ENCODE measurements at regions not wholly inside any gene's neighbourhood (a gene's known extent, or its start where the extent isn't known, plus 50 kb on each side); places are given as distances from the start of the nearest gene placed in this dataset.

GRCh38 chr15:29538044-29538443, 268.4 kb upstream of the NSMCE3 start:
- H3K27me3 ChIP-seq: no peaks in the 10 kb centered on the region
- no peaks in the 10 kb centered on the region for H3K9me3 ChIP-seq
- H3K36me3 ChIP-seq: no peaks in the 10 kb centered on the region
- no peaks in the 10 kb centered on the region for H3K4me1 ChIP-seq
- H3K27ac ChIP-seq: no peak overlapping the region
- no peak for DNase-seq
- in situ Hi-C loops (cut with MboI; ENCODE audit: low sequenced_read_pairs in 4 of 4) (no loop called here), intact Hi-C loops (cut with DNase I; ENCODE audit: low total_unique reads) (no loop called here)
- ATAC-seq: no peak
- TF ChIP-seq POLR2A (IDR thresholded peaks at IDR 0.05) (no peak), CTCF (IDR thresholded peaks at IDR 0.05 in 4 of 5, conservative IDR thresholded peaks at IDR 0.05 in 1 of 5) (no peak)
- H3K4me3 ChIP-seq: no peak overlapping the region

GRCh38 chr15:29535952-29536351, 266.3 kb upstream of the NSMCE3 start:
- TF ChIP-seq CTCF (IDR thresholded peaks at IDR 0.05 in 4 of 5, conservative IDR thresholded peaks at IDR 0.05 in 1 of 5) (no peak), POLR2A (IDR thresholded peaks at IDR 0.05) (no peak)
- intact Hi-C loops (cut with DNase I; ENCODE audit: low total_unique reads): no loop called here
- H3K4me1 ChIP-seq: no peaks in the 10 kb centered on the region
- DNase-seq: no peak
- H3K4me3 ChIP-seq: no peak overlapping the region
- in situ Hi-C loops (cut with MboI; ENCODE audit: low sequenced_read_pairs in 4 of 4): no loop called here
- H3K36me3 ChIP-seq: no peaks in the 10 kb centered on the region
- no peaks in the 10 kb centered on the region for H3K9me3 ChIP-seq
- H3K27ac ChIP-seq: no peak overlapping the region
- no peaks in the 10 kb centered on the region for H3K27me3 ChIP-seq
- ATAC-seq: no peak

- DNase-seq: no peak
- in situ Hi-C loops (cut with MboI; ENCODE audit: low sequenced_read_pairs in 4 of 4) (no loop called here), intact Hi-C loops (cut with DNase I; ENCODE audit: low total_unique reads) (no loop called here)
- no peak overlapping the region for H3K27ac ChIP-seq
- no peaks in the 10 kb centered on the region for H3K4me1 ChIP-seq
- H3K9me3 ChIP-seq: no peaks in the 10 kb centered on the region
- ATAC-seq: no peak
- no peaks in the 10 kb centered on the region for H3K27me3 ChIP-seq
- H3K4me3 ChIP-seq: no peak overlapping the region
- TF ChIP-seq CTCF (IDR thresholded peaks at IDR 0.05 in 4 of 5, conservative IDR thresholded peaks at IDR 0.05 in 1 of 5) (no peak), POLR2A (IDR thresholded peaks at IDR 0.05) (no peak)
- H3K36me3 ChIP-seq: no peaks in the 10 kb centered on the region
Measured at GRCh38 chr15:29534378-29534777, 264.8 kb upstream of the NSMCE3 start.

- Histone ChIP-seq H3K4me3 (no peak overlapping the region), H3K27ac (no peak overlapping the region), H3K4me1 (no peaks in the 10 kb centered on the region), H3K36me3 (no peaks in the 10 kb centered on the region), H3K27me3 (no peaks in the 10 kb centered on the region), H3K9me3 (no peaks in the 10 kb centered on the region)
- TF ChIP-seq CTCF (IDR thresholded peaks at IDR 0.05 in 4 of 5, conservative IDR thresholded peaks at IDR 0.05 in 1 of 5) (no peak), POLR2A (IDR thresholded peaks at IDR 0.05) (no peak)
- in situ Hi-C loops (cut with MboI; ENCODE audit: low sequenced_read_pairs in 4 of 4) (no loop called here), intact Hi-C loops (cut with DNase I; ENCODE audit: low total_unique reads) (no loop called here)
- DNase-seq (no peak), ATAC-seq (no peak)
Measured at GRCh38 chr15:29533647-29534046, 264.0 kb upstream of the NSMCE3 start.

- intact Hi-C loops (cut with DNase I; ENCODE audit: low total_unique reads): no loop called here
- Histone ChIP-seq H3K9me3 (no peaks in the 10 kb centered on the region), H3K36me3 (no peaks in the 10 kb centered on the region), H3K27me3 (no peaks in the 10 kb centered on the region), H3K27ac (no peak overlapping the region), H3K4me3 (no peak overlapping the region), H3K4me1 (no peaks in the 10 kb centered on the region)
- no peak for TF ChIP-seq POLR2A (IDR thresholded peaks at IDR 0.05)
- TF ChIP-seq CTCF (IDR thresholded peaks at IDR 0.05 in 4 of 5, conservative IDR thresholded peaks at IDR 0.05 in 1 of 5): no peak
- ATAC-seq: no peak
- no peak for DNase-seq
- in situ Hi-C loops (cut with MboI; ENCODE audit: low sequenced_read_pairs in 4 of 4): no loop called here
Measured at GRCh38 chr15:29532296-29532695, 262.7 kb upstream of the NSMCE3 start.
